ENCODE measurements at regions not wholly inside any gene's neighbourhood (a gene's known extent, or its start where the extent isn't known, plus 50 kb on each side); places are given as distances from the start of the nearest gene placed in this dataset.

GRCh38 chr2:41375901-41376300, 671.9 kb upstream of the PKDCC start:
- no peak for DNase-seq (ENCODE audit: low read depth in 4 of 4, low spot score in 3 of 4)

GRCh38 chr2:41377837-41378236, 670.0 kb upstream of the PKDCC start:
- DNase-seq (ENCODE audit: low read depth in 4 of 4, low spot score in 3 of 4): no peak

GRCh38 chr2:41378420-41378819, 669.4 kb upstream of the PKDCC start:
- no peak for DNase-seq (ENCODE audit: low read depth in 4 of 4, low spot score in 3 of 4)

GRCh38 chr2:41379496-41380221, 668.2 kb upstream of the PKDCC start:
- peak in 3 of 4 donors; percentile 38 to 63 (median 61) for DNase-seq (ENCODE audit: low read depth in 4 of 4, low spot score in 3 of 4)

GRCh38 chr2:41381701-41382100, 666.1 kb upstream of the PKDCC start:
- DNase-seq (ENCODE audit: low read depth in 4 of 4, low spot score in 3 of 4): no peak

GRCh38 chr2:41387519-41387918, 660.3 kb upstream of the PKDCC start:
- no peak for DNase-seq (ENCODE audit: low read depth in 4 of 4, low spot score in 3 of 4)

- no peak for DNase-seq (ENCODE audit: low read depth in 4 of 4, low spot score in 3 of 4)
Measured at GRCh38 chr2:41393621-41394020, 654.2 kb upstream of the PKDCC start.

GRCh38 chr2:41394541-41394940, 653.3 kb upstream of the PKDCC start:
- no peak for DNase-seq (ENCODE audit: low read depth in 4 of 4, low spot score in 3 of 4)

GRCh38 chr2:41395692-41396091, 652.1 kb upstream of the PKDCC start:
- no peak for DNase-seq (ENCODE audit: low read depth in 4 of 4, low spot score in 3 of 4)

- DNase-seq (ENCODE audit: low read depth in 4 of 4, low spot score in 3 of 4): no peak
Measured at GRCh38 chr2:41399437-41400087, 648.3 kb upstream of the PKDCC start.

- peak in 1 of 4 donors; percentile 35 for DNase-seq (ENCODE audit: low read depth in 4 of 4, low spot score in 3 of 4)
Measured at GRCh38 chr2:41400088-41400665, 647.6 kb upstream of the PKDCC start.

- DNase-seq (ENCODE audit: low read depth in 4 of 4, low spot score in 3 of 4): no peak
Measured at GRCh38 chr2:41405441-41405840, 642.4 kb upstream of the PKDCC start.

GRCh38 chr2:41409328-41409727, 638.5 kb upstream of the PKDCC start:
- DNase-seq (ENCODE audit: low read depth in 4 of 4, low spot score in 3 of 4): no peak

- no peak for DNase-seq (ENCODE audit: low read depth in 4 of 4, low spot score in 3 of 4)
Measured at GRCh38 chr2:41410011-41410410, 637.8 kb upstream of the PKDCC start.

GRCh38 chr2:41413813-41414485, 633.9 kb upstream of the PKDCC start:
- DNase-seq (ENCODE audit: low read depth in 4 of 4, low spot score in 3 of 4): no peak

- DNase-seq (ENCODE audit: low read depth in 4 of 4, low spot score in 3 of 4): no peak
Measured at GRCh38 chr2:41414486-41415230, 633.2 kb upstream of the PKDCC start.

GRCh38 chr2:41417511-41417910, 630.3 kb upstream of the PKDCC start:
- no peak for DNase-seq (ENCODE audit: low read depth in 4 of 4, low spot score in 3 of 4)

- DNase-seq (ENCODE audit: low read depth in 4 of 4, low spot score in 3 of 4): no peak
Measured at GRCh38 chr2:41420219-41420618, 627.6 kb upstream of the PKDCC start.

GRCh38 chr2:41420872-41421271, 626.9 kb upstream of the PKDCC start:
- DNase-seq (ENCODE audit: low read depth in 4 of 4, low spot score in 3 of 4): no peak

GRCh38 chr2:41431756-41432155, 616.1 kb upstream of the PKDCC start:
- DNase-seq (ENCODE audit: low read depth in 4 of 4, low spot score in 3 of 4): no peak

GRCh38 chr2:41432459-41432858, 615.4 kb upstream of the PKDCC start:
- DNase-seq (ENCODE audit: low read depth in 4 of 4, low spot score in 3 of 4): no peak
